Glutamatergic neuron (in vitro differentiated cells): ENCODE measurements at regions not wholly inside any gene's neighbourhood (a gene's known extent, or its start where the extent isn't known, plus 50 kb on each side); places are given as distances from the start of the nearest gene placed in this dataset.

Experiments
- DNase-seq: peaks from one replicate; pipeline ENCODE4 v3.0.0; 2022
- H3K27ac Mint-ChIP-seq: one replicate; pipeline ENCODE4 v1.8.0; 2020; ENCODE audit warnings: mild to moderate bottlenecking, mixed read lengths, inconsistent platforms; ENCODE audit not compliant: unreplicated experiment
- H3K27me3 Mint-ChIP-seq: one replicate; pipeline ENCODE4 v1.8.0; 2020; ENCODE audit warnings: mild to moderate bottlenecking, moderate library complexity, mixed read lengths, inconsistent platforms; ENCODE audit not compliant: unreplicated experiment
- H3K36me3 Mint-ChIP-seq: one replicate; pipeline ENCODE4 v1.8.0; 2020; ENCODE audit warnings: mild to moderate bottlenecking, mixed read lengths, inconsistent platforms; ENCODE audit not compliant: unreplicated experiment
- H3K4me1 Mint-ChIP-seq: one replicate; pipeline ENCODE4 v1.8.0; 2020; ENCODE audit warnings: mild to moderate bottlenecking, low read depth, mixed read lengths, inconsistent platforms; ENCODE audit not compliant: unreplicated experiment
- H3K4me3 Mint-ChIP-seq: one replicate; pipeline ENCODE4 v1.8.0; 2020; ENCODE audit warnings: mild to moderate bottlenecking, mixed read lengths, inconsistent platforms; ENCODE audit not compliant: unreplicated experiment
- H3K9me3 Mint-ChIP-seq: one replicate; pipeline ENCODE4 v1.8.0; 2020; ENCODE audit warnings: mild to moderate bottlenecking, moderate library complexity, mixed read lengths, inconsistent platforms; ENCODE audit not compliant: unreplicated experiment
- CTCF ChIP-seq: fragments of 200-600 bp; sonication (generic); IDR thresholded peaks from one replicate; pipeline ENCODE4 v1.5.0; 2021; ENCODE audit not compliant: partially characterized antibody, unreplicated experiment

GRCh38 chrX:76228499-76228898, 55.6 kb downstream of the PBDC1 start:
- Mint-ChIP-seq H3K4me3 (no peak overlapping the region), H3K36me3 (no peaks in the 10 kb centered on the region), H3K4me1 (no peaks in the 10 kb centered on the region), H3K27ac (no peak overlapping the region), H3K9me3 (no peaks in the 10 kb centered on the region), H3K27me3 (no peaks in the 10 kb centered on the region)
- no peak for TF ChIP-seq CTCF
- DNase-seq = no peak

- no peak for TF ChIP-seq CTCF
- Mint-ChIP-seq H3K27ac (no peak overlapping the region), H3K9me3 (no peaks in the 10 kb centered on the region), H3K4me3 (no peak overlapping the region), H3K4me1 (no peaks in the 10 kb centered on the region), H3K27me3 (no peaks in the 10 kb centered on the region), H3K36me3 (no peaks in the 10 kb centered on the region)
- DNase-seq = no peak
Observed at GRCh38 chrX:76248901-76249300, 76.0 kb downstream of the PBDC1 start.

- no peaks in the 10 kb centered on the region for H3K4me1 Mint-ChIP-seq
- H3K36me3 Mint-ChIP-seq = no peaks in the 10 kb centered on the region
- peak; percentile 25 for DNase-seq
- no peaks in the 10 kb centered on the region for H3K9me3 Mint-ChIP-seq
- TF ChIP-seq CTCF = no peak
- H3K27me3 Mint-ChIP-seq = no peaks in the 10 kb centered on the region
- no peak overlapping the region for H3K27ac Mint-ChIP-seq
- H3K4me3 Mint-ChIP-seq = no peak overlapping the region
Observed at GRCh38 chrX:76253432-76253831, 80.6 kb downstream of the PBDC1 start.

- Mint-ChIP-seq H3K36me3 (no peaks in the 10 kb centered on the region), H3K4me3 (no peak overlapping the region), H3K27me3 (no peaks in the 10 kb centered on the region), H3K27ac (no peak overlapping the region), H3K9me3 (no peaks in the 10 kb centered on the region), H3K4me1 (no peaks in the 10 kb centered on the region)
- peak; percentile 35 for DNase-seq
- peak; percentile 41 for TF ChIP-seq CTCF
Observed at GRCh38 chrX:76279007-76279406, 106.1 kb downstream of the PBDC1 start.
